Germinal center (tissue), 1 donor: ENCODE measurements at regions not wholly inside any gene's neighbourhood (a gene's known extent, or its start where the extent isn't known, plus 50 kb on each side); places are given as distances from the start of the nearest gene placed in this dataset.

ENCODE experiments used
- DNase-seq: peaks from one replicate; pipeline ENCODE4 v3.0.0; 2012; ENCODE audit warnings: mixed read lengths, low spot score

- no peak for DNase-seq
These were observed 56.1 kb downstream of the BTG1 start for GRCh38 chr12:92089559-92089958.

GRCh38 chr12:92088805-92089204 lies 56.8 kb downstream of the BTG1 start:
- DNase-seq, result no peak

- no peak for DNase-seq
These were observed 60.0 kb downstream of the BTG1 start for GRCh38 chr12:92085736-92086040.

- DNase-seq, result no peak
These were observed 60.5 kb downstream of the BTG1 start for GRCh38 chr12:92085040-92085735.

- DNase-seq, result no peak
These were observed 64.7 kb downstream of the BTG1 start for GRCh38 chr12:92080911-92081285.

- DNase-seq, result no peak
These were observed 66.6 kb downstream of the BTG1 start for GRCh38 chr12:92079054-92079385.

- DNase-seq, result no peak
These were observed 67.2 kb downstream of the BTG1 start for GRCh38 chr12:92078167-92079053.

- DNase-seq, result no peak
These were observed 68.1 kb downstream of the BTG1 start for GRCh38 chr12:92077530-92077929.

GRCh38 chr12:92076101-92076500 lies 69.5 kb downstream of the BTG1 start:
- DNase-seq, result no peak

- DNase-seq, result peak; percentile 37
These were observed 70.2 kb downstream of the BTG1 start for GRCh38 chr12:92075425-92075914.

GRCh38 chr12:92074889-92075288 lies 70.8 kb downstream of the BTG1 start:
- DNase-seq, result no peak

- no peak for DNase-seq
These were observed 72.6 kb downstream of the BTG1 start for GRCh38 chr12:92073094-92073493.

- DNase-seq, result no peak
These were observed 73.5 kb downstream of the BTG1 start for GRCh38 chr12:92072112-92072511.

- no peak for DNase-seq
These were observed 74.7 kb downstream of the BTG1 start for GRCh38 chr12:92070864-92071445.

- no peak for DNase-seq
These were observed 75.4 kb downstream of the BTG1 start for GRCh38 chr12:92070054-92070863.

GRCh38 chr12:92068459-92068858 lies 77.2 kb downstream of the BTG1 start:
- DNase-seq, result no peak

- no peak for DNase-seq
These were observed 80.0 kb downstream of the BTG1 start for GRCh38 chr12:92065639-92066038.

- no peak for DNase-seq
These were observed 80.6 kb downstream of the BTG1 start for GRCh38 chr12:92065018-92065499.

GRCh38 chr12:92064422-92064821 lies 81.2 kb downstream of the BTG1 start:
- DNase-seq, result no peak

GRCh38 chr12:92063641-92064040 lies 82.0 kb downstream of the BTG1 start:
- no peak for DNase-seq

- no peak for DNase-seq
These were observed 82.8 kb downstream of the BTG1 start for GRCh38 chr12:92062539-92063493.
